Keratinocyte (primary cell): ENCODE measurements at regions not wholly inside any gene's neighbourhood (a gene's known extent, or its start where the extent isn't known, plus 50 kb on each side); places are given as distances from the start of the nearest gene placed in this dataset.

Experiments used
- DNase-seq: peaks from one replicate; pipeline ENCODE4 v3.0.0-alpha.2; 2011; ENCODE audit warnings: low read depth, missing footprints, low spot score
- FAIRE-seq: peaks from 2 replicates; lab custom pipeline; 2011; peaks lifted over from hg19 to GRCh38; lab: Jason Lieb, UNC
- H2AFZ ChIP-seq: 2 replicates; pipeline ENCODE4 v1.6.0; 2012; ENCODE audit warnings: low read length, control low read depth, inconsistent platforms; ENCODE audit not compliant: control insufficient read depth
- H3K27ac ChIP-seq: 2 replicates; pipeline ENCODE4 v1.5.1; 2011; ENCODE audit warnings: low read length; ENCODE audit not compliant: control insufficient read depth, insufficient read depth
- H3K27me3 ChIP-seq: 3 replicates; pipeline ENCODE4 v1.6.0; 2011; ENCODE audit warnings: low read length; ENCODE audit not compliant: control insufficient read depth, insufficient read depth; ENCODE audit errors: extremely low read depth
- H3K36me3 ChIP-seq, 2 experiments: 2 replicates in 1 of 2; 3 replicates in 1 of 2; pipeline ENCODE4 v1.5.1; 2011; ENCODE audit warnings: low read length in 2 of 2, mild to moderate bottlenecking in 1 of 2; ENCODE audit not compliant: control insufficient read depth in 2 of 2, insufficient read depth in 2 of 2; ENCODE audit errors: extremely low read depth in 1 of 2
- H3K4me1 ChIP-seq: 3 replicates; pipeline ENCODE4 v1.5.1; 2011; ENCODE audit warnings: low read length; ENCODE audit not compliant: control insufficient read depth, insufficient read depth; ENCODE audit errors: extremely low read depth
- H3K4me2 ChIP-seq: 3 replicates; pipeline ENCODE4 v1.6.0; 2011; ENCODE audit warnings: low read depth, low read length; ENCODE audit not compliant: control insufficient read depth, insufficient read depth; ENCODE audit errors: extremely low read depth
- H3K4me3 ChIP-seq, 3 experiments: fragments of 200-600 bp in 1 of 3; sonication (generic) in 1 of 3; 2 replicates in 2 of 3; 3 replicates in 1 of 3; pipeline ENCODE4 v1.5.1; 2011 to 2016; ENCODE audit warnings: low read length in 3 of 3, mild to moderate bottlenecking in 3 of 3, control low read depth in 2 of 3, inconsistent platforms in 1 of 3, low read depth in 1 of 3, mixed read lengths in 1 of 3, mixed run types in 1 of 3, moderate library complexity in 1 of 3; ENCODE audit not compliant: control insufficient read depth in 2 of 3, insufficient read depth in 2 of 3; ENCODE audit errors: extremely low read depth in 1 of 3
- H3K79me2 ChIP-seq: 2 replicates; pipeline ENCODE4 v1.6.0; 2012; ENCODE audit warnings: low read length; ENCODE audit not compliant: control insufficient read depth, insufficient read depth
- H3K9ac ChIP-seq: 3 replicates; pipeline ENCODE4 v1.6.0; 2011; ENCODE audit warnings: low read length; ENCODE audit not compliant: control insufficient read depth, insufficient read depth; ENCODE audit errors: extremely low read depth
- H3K9me1 ChIP-seq: 3 replicates; pipeline ENCODE4 v1.6.0; 2011; ENCODE audit warnings: low read length; ENCODE audit not compliant: control insufficient read depth, insufficient read depth; ENCODE audit errors: extremely low read depth
- H3K9me3 ChIP-seq: 2 replicates; pipeline ENCODE4 v1.5.1; 2012; ENCODE audit warnings: low read depth, low read length; ENCODE audit not compliant: control insufficient read depth
- H4K20me1 ChIP-seq: 3 replicates; pipeline ENCODE4 v1.6.0; 2011; ENCODE audit warnings: low read length; ENCODE audit not compliant: control insufficient read depth, insufficient read depth; ENCODE audit errors: extremely low read depth
- CTCF ChIP-seq, 3 experiments: IDR thresholded peaks in 1 of 3; conservative IDR thresholded peaks in 1 of 3; optimal IDR thresholded peaks in 1 of 3; 2 replicates in 2 of 3; 3 replicates in 1 of 3; pipeline versions ENCODE3 to v1.5.1; 2011; ENCODE audit warnings: low read length in 3 of 3, mild to moderate bottlenecking in 3 of 3, moderate library complexity in 2 of 3, control low read depth in 1 of 3, inconsistent platforms in 1 of 3; ENCODE audit not compliant: insufficient read depth in 2 of 3; ENCODE audit errors: extremely low read depth in 1 of 3
- EZH2 ChIP-seq: IDR thresholded peaks from one replicate; pipeline ENCODE4 v1.6.1; 2012; ENCODE audit warnings: inconsistent platforms, mild to moderate bottlenecking, low read length, moderate library complexity
- dilution Hi-C: fragments of 300-500 bp; cut with MboI; formaldehyde crosslinking; loops from one replicate; pipeline ENCODE4 v1.7.0; 2020; ENCODE audit warnings: low sequenced_read_pairs; ENCODE audit not compliant: extremely low pct_ligation_motif_present

GRCh38 chr17:13671771-13672170, 70.0 kb upstream of the HS3ST3A1 start:
- H3K9me3 ChIP-seq = peaks cover 5% of the 10 kb centered on the region

GRCh38 chr17:13678361-13678760, 76.6 kb upstream of the HS3ST3A1 start:
- DNase-seq (no peak), FAIRE-seq (no peak)
- Histone ChIP-seq H3K4me2 (no peak overlapping the region), H3K9me3 (no peaks in the 10 kb centered on the region), H4K20me1 (no peaks in the 10 kb centered on the region), H3K4me1 (no peaks in the 10 kb centered on the region), H3K27me3 (no peaks in the 10 kb centered on the region), H3K27ac (no peak overlapping the region), H3K4me3 (no peak overlapping the region), H3K9me1 (no peaks in the 10 kb centered on the region), H2AFZ (no peak overlapping the region), H3K9ac (no peak overlapping the region), H3K36me3 (no peaks in the 10 kb centered on the region), H3K79me2 (no peaks in the 10 kb centered on the region)
- dilution Hi-C loops = no loop called here
- TF ChIP-seq CTCF (optimal IDR thresholded peaks at IDR 0.05 in 1 of 3, IDR thresholded peaks at IDR 0.05 in 1 of 3, conservative IDR thresholded peaks at IDR 0.05 in 1 of 3; ENCODE audit: extremely low read depth in 1 of 3, insufficient read depth in 2 of 3, low read length in 3 of 3) (no peak), EZH2 (no peak)

More at GRCh38 chr17:13671771-13672170, 70.0 kb upstream of the HS3ST3A1 start:
- Histone ChIP-seq H4K20me1 (no peaks in the 10 kb centered on the region), H3K79me2 (no peaks in the 10 kb centered on the region), H2AFZ (no peak overlapping the region), H3K27me3 (no peaks in the 10 kb centered on the region), H3K36me3 (no peaks in the 10 kb centered on the region), H3K27ac (no peak overlapping the region), H3K9ac (no peak overlapping the region), H3K4me3 (no peak overlapping the region), H3K9me1 (no peaks in the 10 kb centered on the region), H3K4me1 (no peaks in the 10 kb centered on the region), H3K4me2 (no peak overlapping the region)
- dilution Hi-C loops = no loop called here
- TF ChIP-seq EZH2 (no peak), CTCF (optimal IDR thresholded peaks at IDR 0.05 in 1 of 3, IDR thresholded peaks at IDR 0.05 in 1 of 3, conservative IDR thresholded peaks at IDR 0.05 in 1 of 3; ENCODE audit: extremely low read depth in 1 of 3, insufficient read depth in 2 of 3, low read length in 3 of 3) (no peak)
- DNase-seq = no peak
- FAIRE-seq = no peak
